H1 (cell line): ENCODE measurements at regions not wholly inside any gene's neighbourhood (a gene's known extent, or its start where the extent isn't known, plus 50 kb on each side); places are given as distances from the start of the nearest gene placed in this dataset.

ENCODE experiments used
- KDM5A ChIP-seq: fragments of 200-600 bp; IDR thresholded peaks from 2 replicates; pipeline ENCODE4 v1.7.1; 2012; ENCODE audit warnings: mild to moderate bottlenecking, low read length, inconsistent platforms, mixed read lengths
- SIRT6 ChIP-seq: IDR thresholded peaks from one replicate; pipeline ENCODE4 v1.7.1; 2012; ENCODE audit warnings: low read length, inconsistent platforms
- TBP ChIP-seq: IDR thresholded peaks from 2 replicates; pipeline ENCODE4 v1.6.1; 2011; ENCODE audit warnings: low read depth, low read length, improper control_type of control experiment

DNA sequence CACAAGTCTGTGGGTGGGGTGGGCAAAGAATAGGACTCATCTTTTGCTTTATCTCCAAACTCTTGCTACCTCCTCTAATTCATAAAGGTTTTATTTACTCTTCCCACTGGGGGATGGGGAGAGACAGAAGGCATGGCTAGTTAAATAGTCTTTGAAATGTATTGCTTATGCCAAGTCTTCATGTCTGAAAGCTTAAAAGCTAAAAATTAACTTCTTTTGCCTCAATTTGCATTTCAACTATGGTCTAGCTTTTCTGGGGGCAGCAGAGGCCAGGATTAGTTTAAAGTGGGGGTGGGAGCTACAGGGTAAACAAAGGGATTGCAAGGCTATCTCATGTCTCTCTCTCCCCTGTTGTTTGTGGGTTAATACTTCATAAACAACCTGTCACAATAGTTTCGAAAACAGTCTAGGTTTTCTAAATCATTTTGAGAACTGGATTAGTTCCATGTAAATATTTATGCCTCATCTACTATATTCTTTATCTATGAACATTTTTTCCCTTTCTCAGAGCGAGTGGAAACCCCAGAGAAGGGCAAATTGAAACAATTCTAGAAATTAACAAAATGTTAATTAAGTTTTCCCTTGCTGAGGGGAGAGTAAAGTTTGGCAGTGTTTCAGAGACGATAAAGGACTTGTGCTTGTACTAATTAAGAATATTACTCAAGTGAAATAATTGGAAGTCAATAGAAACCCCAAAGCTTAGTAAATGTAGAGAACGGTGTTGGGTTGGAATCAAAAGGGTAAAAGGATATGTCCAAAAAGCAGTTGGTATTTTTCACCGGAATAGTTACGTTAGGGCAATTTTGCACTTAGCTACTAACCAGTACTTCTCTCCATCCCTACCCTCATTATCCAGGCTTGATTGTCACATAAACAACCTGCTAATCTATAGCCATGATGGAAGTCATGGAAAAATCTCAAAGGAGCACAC, 182.2 kb downstream of the GIPC2 start (continued):
- TF ChIP-seq KDM5A: no peak
- no peak for TF ChIP-seq SIRT6
- no peak for TF ChIP-seq TBP
